Renal pelvis (tissue), 1 donor: ENCODE measurements at regions not wholly inside any gene's neighbourhood (a gene's known extent, or its start where the extent isn't known, plus 50 kb on each side); places are given as distances from the start of the nearest gene placed in this dataset.

ENCODE experiments used
- DNase-seq: peaks from one replicate; pipeline ENCODE4 v3.0.0-alpha.2; 2013

DNA sequence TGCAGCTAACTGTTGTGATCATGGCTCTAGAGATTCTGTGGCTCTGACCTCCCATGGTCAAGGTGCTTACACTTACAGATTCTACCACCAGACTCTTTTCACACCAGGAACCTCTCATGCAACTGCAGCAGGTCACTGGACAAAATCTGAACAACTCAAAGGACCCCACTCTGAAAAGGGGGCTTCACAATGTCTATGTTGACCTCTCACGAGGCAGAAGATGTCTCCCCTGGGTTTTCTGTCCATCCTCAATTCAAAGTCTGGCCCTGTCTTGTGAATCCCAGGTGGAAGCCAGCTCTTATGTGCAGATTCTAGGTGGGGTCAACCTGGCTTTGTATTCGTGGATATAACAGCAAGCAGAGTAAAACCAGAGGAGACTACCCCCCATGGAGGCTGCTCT, 118.6 kb upstream of the ZNF479 start:
- no peak for DNase-seq

DNA sequence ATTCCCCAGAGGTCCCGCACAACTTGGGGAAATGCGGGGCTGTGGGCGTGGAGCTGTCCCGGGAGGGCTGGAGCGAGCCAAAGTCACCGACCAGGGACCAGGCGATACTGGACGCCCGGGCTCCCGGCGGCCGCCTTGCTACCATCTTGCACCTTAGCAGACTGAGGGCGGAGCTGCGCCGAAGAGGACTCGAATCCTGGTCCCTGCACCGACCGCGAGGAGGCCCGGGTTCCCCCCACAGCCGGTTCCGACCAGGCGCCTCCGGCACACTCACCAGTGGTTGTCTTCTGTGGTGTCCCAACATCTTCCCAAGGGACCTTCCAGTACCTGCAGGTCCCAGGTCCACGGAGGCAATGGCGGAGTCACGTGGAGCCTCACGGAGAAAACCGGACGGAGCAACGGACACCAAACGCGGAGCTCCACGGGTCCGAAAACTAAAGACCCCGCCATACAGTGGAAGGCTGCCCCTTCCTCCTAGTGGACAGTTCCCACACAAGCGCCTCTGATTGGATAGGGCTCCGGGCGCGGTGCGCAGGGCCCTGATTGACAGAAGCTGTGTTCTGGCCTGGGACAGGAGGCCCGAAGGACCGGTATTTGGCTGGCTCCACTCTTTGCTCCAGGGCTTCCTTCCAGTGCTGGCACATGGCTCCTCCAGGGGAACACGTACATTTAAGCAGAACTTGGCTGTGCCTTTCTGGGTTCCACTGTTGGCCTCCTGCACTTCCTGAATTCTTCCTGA, 124.6 kb upstream of the ZNF479 start:
- no peak for DNase-seq

DNA sequence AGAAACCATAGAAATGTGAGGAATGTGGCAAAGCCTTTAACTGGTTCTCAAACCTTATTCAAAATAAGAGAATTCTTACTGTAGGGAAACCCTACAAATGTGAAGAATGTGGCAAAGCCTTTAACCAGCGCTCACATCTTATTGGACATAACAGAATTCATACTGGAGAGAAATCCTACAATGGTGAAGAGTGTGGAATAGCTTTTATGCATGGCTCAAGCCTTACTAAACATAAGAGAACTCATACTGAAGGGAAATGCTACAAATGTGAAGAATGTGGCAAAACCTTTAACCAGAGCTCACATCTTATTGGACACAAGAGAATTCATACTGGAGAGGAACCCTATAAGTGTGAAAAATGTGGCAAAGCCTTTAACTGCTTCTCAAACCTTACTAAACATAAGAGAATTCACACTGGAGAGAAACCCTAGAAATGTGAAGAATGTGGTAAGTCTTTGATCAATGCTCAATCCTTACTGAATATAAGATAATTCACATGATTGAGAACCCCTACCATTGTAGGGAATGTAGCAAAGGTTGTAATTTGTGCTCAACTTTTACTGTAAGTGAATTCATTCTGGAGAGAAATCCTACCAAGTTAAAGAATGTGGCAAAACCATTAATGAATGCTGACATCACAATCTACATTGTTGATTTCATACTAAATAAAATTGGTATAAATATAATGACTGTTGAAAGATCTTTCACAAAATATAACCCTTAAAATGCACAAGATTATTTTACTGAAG, 142.5 kb upstream of the ZNF479 start:
- no peak for DNase-seq

DNA sequence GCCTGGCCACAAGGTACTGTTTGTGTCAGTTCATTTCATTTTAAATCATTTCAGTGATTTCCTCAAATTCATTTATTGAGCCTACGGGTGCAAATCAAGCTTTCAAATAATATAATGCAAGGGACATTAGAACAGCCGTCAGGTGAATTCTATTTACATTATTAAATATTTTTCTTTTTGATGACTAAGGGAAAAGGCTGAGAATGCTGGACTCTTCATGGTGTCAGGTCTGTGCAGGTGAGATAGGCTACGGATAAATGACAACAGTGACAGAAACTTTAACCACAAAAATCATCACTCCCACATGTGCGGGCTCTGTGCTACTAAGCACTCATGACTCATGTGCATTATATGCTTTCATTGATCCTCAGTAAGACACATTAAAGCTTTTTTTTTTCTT, 149.2 kb upstream of the ZNF716 start:
- no peak for DNase-seq

DNA sequence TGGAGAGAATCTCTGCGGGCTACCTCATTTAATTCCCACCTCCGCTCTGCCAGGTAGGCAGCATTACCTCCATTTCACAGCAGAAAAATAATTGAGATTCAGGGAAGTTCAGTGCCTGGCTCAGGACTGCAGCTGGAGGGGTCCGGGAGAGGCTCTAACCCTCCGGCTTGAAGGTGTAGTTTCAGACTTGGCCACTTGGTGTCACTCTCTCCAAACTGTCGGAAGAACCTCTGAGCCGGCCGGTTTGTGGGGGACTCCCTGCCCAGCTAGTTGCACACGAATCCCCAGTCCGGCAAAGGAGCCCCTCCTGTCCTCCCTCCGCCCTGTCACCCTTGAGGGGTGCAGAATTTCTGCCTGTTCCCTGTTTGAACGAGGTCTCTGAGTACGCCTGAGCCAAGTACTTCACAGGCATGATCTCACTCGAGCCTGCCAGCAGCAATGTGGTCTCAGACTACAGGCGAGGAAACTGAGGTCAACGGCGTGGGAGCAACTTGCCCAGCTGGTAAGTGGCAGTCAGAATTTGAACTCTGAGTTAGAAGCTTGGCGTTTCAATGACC, 144.7 kb upstream of the ZNF716 start:
- DNase-seq = no peak

DNA sequence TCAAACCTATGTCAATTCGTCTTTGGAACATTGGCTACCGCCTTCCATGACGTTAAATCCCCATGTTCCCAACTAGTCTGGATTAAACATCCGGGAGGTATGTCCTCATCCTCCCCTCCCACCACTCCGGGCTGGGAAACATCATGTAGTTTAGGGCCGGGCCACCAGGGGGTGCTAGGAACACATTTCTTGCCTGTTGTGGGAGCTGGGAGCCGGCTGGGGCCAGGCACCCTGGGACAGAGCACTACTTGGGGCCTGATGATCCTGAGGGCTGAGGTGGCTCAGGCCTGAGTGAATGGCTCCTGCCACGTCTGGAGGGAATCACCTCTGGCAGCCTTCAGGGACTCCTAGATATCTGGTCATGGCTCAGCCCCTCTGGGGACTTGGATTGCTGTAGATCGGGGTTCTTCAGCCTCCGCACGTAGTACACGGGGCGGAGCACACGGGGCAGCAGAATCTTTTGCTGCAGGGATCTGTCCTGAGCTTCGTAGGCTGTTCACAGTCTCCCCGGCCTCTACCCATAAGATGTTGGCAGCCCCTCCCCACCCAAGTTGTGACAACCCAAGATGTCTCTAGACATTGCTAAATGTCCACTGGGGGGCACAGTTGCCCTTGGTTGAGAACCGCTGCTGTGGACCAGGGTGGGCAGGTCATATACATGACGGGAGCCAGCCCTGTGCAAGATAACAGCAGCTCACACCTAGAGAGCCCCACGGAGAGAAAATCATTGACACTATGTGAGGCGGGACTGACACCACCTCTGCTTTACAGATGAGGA, 141.2 kb upstream of the ZNF716 start:
- DNase-seq = no peak

DNA sequence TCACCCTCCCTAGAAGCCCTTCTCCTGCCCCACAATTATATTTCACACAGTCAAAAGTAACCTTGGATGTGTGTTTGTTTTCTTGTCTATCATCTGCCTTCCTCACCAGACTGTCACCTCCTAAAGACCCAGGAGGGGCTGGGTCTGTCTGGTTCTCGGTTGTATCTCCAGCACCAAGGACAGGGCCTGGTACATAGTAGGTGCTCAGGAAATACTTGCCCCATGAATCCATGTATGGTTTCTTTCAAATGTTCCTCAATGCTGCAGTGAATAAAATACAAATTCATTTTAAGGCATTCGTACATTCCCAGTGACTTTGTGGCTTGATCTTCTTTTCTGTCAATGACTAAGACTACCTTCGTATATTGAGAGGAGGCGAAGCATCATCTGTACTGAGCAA, 122.9 kb upstream of the ZNF716 start:
- no peak for DNase-seq

DNA sequence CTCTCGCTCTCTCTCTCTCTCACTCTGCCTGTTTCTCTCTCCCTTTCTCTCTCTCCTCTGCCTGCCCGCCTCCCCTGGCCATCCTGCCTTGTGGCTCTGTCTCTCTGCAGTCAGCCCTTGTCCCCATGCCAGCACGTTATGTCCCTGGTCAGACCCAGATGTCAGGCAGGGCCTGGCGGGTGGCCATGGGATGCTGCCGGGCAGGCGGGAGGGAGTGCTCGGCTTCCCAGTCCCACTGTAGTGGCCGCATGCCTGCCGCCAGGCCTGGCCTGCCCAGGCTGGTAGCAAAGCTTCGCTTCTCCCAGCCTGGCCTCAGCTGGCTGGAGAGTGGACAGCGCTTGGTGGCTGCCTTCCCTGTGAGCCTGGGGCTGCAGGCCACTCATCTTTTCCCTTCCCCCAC, 121.5 kb upstream of the ZNF716 start:
- DNase-seq = no peak

DNA sequence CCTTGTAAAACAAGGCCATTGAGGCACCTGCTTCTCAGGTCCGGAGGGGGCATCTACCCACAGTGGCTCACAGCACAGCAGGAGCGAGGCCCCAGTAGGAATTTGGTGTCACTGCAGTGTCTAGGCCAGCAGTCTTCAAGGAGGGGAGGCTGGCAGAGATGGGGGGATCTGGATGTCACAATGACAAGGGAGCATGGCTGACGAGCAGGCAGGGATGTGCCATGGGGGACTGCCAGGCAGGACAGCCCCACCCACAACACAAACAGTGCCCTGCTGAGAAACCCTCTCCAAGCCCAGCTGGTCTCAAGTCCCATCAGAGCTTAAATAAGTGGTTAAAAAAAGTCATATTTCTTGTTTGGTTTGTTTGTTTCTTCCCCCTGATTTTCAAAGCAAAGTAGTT, 121.0 kb upstream of the ZNF716 start:
- no peak for DNase-seq

DNA sequence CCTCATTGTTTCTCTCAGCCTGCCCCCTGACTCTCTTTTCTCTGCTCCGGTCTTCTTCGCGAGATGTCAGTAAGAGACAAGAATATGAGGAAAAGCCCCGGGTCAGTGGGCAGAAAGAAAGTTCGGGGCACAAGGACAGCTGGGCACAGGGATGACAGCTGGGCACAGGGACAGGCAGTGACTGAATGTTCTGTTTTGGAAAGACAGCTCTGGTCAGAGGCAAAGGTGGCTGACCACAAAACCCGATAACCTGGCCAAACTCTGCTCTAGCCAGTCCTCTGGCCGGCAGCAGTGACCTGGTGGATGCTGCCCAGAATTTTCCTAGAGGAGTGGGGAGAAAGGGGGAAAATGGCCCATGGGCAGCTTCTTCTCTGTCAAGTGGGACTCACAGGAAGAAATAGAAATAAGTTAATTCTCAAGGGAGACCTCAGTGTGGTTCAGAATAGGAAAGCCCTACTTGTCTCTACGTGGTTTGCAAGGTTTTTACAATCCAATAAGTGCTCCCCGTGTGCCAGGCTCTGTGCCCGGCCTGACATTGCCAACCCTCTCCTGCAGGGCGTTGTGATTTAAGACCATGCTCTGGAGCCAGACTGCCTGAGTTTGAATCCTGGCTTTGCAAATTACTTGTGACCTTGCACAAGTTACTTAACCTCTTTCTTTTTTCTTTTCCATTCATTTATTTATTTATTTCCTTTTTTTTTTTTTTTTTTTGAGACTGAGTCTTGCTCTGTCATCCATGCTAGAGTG, 110.6 kb upstream of the ZNF716 start:
- no peak for DNase-seq

DNA sequence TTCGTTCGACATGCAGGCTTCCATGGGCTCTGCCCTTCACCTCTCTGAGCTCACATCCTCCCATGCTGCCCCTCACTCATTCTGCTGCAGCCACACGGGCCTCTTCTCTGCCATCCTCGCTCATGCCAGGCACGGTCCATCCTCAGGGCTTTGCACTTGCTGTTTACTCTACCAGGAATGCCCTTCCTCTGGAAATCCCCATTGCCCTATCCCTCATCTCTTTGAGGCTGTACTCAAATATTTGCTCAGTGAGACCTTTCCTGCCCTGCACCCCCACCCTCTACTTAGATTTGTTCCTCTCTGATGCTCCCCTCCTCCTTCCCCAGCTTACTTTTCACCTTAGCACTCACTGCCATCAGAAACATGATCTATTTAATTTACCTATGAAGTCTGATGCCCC, 107.0 kb upstream of the ZNF716 start:
- no peak for DNase-seq

DNA sequence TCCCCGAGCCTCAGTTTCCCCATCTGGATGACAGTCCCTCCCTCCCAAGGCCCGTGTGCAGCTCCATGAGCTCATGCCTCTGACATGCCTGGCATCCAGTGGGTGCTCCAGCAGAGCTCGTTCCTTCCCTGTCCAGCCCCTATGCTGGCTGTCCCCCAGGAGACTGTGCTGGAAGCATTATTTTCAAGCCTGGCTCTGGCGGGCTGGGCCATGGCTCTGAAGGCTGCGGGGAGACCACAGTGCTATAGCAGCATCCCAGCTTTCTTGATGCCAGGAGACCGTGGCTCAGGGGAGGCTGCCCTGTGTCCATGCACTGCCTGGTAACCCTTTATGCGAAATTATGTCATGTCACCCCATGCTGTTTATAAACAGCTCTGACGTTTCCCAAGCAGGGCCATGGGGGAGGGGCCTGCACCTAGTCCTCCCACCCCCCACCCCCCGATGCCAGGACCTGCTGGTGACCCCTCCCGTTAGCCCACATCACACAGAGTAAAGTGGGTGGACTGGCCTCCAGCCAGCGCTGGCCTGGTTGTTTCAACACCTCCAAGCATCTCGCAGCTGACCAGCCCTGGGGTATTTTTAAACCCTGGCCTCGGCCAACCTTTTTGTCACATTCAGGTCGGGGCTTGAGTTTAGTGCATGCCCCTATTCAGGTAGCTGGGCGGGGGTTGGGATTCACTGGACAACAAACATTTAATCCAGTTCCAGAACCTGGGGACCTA, 105.9 kb upstream of the ZNF716 start:
- no peak for DNase-seq

DNA sequence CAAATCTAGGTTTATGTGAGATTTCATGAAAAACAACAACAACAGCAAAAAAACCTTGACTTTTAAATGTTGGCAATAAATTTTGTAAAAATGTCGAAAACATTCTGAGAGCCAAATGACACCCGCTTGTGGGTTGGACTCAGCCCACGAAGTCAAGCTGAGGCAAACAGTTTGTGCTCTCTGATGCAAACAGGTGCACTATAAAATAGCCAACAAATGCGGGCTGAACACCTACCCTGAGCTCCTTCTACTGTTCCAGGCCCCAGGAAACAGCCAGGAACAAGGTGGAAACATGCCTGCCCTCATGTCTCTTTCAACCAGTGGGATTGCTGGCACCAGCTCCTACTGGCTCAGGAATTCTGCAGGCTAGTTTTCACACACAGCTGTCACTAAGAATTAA, 105.0 kb upstream of the ZNF716 start:
- no peak for DNase-seq

DNA sequence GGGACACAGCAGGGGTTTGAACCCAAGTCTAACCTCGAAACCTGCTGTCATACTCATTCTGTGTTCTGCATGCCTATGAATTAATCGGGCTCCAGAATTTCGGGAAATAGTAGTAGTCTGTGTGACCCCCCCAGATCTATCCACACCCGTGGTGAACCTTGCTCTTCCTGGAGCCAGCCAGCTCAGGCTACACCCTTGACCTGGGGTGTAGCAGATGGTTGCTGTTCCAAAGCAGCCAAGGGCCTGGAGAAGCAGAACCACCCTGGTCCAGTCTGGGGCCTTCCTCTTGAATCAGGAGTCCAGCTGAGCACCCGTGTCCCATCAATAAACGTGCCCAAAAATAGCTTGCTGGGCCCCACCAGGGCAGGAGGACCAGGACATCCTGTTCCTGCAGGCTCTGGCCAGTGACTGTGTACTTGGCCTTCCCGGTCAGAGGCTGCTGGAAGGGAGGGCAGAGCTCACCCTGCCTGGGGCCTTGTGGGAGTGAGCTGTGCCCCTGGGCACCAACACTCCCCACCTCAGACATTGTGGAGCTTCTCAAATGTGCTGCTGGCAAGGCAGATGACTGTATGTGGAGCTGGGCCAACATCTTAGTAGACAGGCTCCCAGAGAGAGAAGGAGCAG, 101.2 kb upstream of the ZNF716 start:
- DNase-seq = no peak

DNA sequence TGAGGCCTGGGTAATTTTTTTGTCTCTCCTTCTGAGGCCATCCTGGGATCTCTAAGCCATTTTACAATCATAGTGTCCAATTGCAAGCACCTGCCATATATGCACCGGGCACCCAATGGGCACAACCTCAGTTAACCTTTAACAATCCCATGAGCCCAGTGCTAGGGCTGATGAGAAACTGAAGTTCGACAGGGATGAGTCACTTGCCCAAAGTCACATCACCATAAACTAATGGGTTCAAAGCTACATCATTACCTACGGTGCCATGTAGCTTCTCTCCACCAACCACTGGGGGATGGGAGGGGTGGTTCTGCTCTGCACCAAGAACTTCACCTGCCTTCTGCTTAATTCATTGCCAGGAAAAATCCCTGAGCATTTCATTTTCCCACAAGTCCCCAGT, 95.8 kb upstream of the ZNF716 start:
- DNase-seq = no peak

DNA sequence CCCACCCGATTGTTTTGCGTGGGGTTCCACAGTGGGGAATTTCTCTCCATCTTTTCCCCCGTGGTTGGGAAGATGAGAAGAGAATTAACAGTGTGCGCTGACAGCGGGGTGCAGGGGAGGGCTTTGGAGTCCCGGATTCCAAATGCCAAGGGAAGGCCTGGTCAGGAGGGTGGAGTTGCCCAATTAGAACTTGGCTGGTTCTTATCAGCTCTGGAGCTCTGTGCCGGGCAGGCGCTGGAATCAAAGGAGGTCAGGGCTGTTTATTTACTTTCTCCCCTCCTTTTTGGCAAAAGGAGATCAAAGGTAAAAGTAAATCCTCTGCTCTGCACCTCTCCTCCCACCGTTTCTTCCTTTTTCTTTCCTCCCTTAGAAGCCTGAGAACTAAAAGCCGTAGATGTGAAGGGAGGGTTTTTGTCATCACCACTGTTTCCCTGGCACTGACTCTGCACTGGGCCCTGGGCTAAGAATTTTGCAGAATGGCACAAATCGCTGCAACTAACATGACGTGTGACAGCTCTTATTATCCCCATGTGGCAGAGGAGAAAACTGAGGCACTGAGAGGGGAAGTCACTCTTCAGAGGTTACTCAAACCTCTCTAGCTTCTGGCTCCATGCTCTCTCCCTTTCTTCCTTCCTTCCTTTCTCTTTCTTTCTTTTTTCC, 95.2 kb upstream of the ZNF716 start:
- no peak for DNase-seq

DNA sequence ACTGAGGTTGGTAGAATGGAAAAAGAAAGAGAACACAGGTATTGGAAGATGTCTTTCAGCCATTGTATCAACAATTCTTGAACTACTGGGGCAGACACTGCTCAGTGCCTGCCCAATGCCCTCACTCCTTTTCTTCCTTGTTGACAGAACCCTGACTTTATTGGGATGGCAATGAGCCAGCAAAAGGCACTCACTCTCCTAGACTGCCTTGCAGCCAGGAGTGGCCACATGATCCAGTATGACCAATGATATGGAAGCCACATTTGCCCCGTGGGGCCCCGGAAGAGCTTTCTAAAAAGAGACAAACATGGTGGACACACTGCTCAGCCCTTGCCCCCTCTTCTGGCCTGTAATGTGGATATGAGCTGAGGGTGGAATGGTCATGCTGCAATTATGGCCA, 88.6 kb upstream of the ZNF716 start:
- DNase-seq = no peak

DNA sequence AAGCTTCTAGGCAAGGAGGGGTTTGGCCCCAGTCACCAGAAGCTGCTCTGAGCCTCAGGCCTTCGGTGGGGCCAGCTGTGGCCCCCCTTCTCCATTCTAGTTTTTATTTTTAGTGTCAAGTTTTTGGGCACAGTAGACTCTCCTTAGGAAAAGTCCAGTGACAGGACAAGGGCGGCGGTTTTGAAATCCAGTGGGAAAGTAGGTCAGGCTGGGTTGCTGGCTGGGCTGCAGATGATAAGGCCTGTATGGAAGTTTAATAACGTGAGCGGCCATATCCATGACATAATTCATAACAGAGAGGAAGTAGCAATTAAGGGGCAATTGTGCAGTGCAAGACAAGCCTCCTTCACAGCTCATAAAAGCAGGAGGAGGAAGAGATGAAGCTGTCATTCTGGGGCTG, 87.1 kb upstream of the ZNF716 start:
- DNase-seq = no peak

DNA sequence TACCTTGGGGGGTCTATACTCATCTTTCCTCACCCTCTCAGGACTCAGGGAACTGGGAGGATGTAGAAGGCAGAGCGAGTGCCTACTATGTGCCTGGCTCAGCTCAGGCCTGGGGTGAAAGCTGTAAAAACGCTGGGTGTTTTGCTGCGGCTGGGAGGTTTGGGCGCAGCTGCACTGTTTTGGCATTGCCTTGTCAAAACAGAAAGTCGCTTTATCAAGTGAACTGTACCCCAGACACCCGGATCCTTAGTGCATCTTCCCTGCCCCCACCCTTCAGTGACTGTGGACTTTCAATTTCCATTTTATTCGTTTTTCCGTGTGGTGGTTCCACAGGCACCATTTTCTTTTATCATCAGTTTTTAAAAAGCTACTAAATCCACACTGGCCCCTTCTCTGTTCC, 86.7 kb upstream of the ZNF716 start:
- no peak for DNase-seq
